Nephron (organoid): ENCODE measurements at regions not wholly inside any gene's neighbourhood (a gene's known extent, or its start where the extent isn't known, plus 50 kb on each side); places are given as distances from the start of the nearest gene placed in this dataset.

Experiments used
- H3K27ac Mint-ChIP-seq, 3 experiments: 2 replicates each; pipeline ENCODE4 v1.8.0; 2020; ENCODE audit warnings: mixed read lengths in 3 of 3, mild to moderate bottlenecking in 2 of 3, moderate library complexity in 1 of 3
- H3K27me3 Mint-ChIP-seq: 2 replicates; pipeline ENCODE4 v1.8.0; 2021; ENCODE audit warnings: low read depth, mild to moderate bottlenecking, moderate library complexity, mixed read lengths
- H3K36me3 Mint-ChIP-seq: 2 replicates; pipeline ENCODE4 v1.8.0; 2020; ENCODE audit warnings: low read depth, mixed read lengths
- H3K4me1 Mint-ChIP-seq: 2 replicates; pipeline ENCODE4 v1.8.0; 2020; ENCODE audit warnings: mixed read lengths
- H3K4me3 Mint-ChIP-seq, 3 experiments: 2 replicates each; pipeline ENCODE4 v1.8.0; 2020; ENCODE audit warnings: mild to moderate bottlenecking in 3 of 3, mixed read lengths in 3 of 3, moderate library complexity in 2 of 3
- H3K9me3 Mint-ChIP-seq: 2 replicates; pipeline ENCODE4 v1.8.0; 2020; ENCODE audit warnings: mixed read lengths
- CTCF ChIP-seq, 3 experiments: fragments of 200-600 bp; sonication (generic); IDR thresholded peaks; one replicate each; pipeline ENCODE4 v1.5.0; 2021; ENCODE audit warnings: antibody characterized with exemption in 3 of 3; ENCODE audit not compliant: unreplicated experiment in 3 of 3

- no peaks in the 10 kb centered on the region for H3K36me3 Mint-ChIP-seq
- no peak for TF ChIP-seq CTCF (IDR thresholded peaks at IDR 0.05; ENCODE audit: unreplicated experiment in 3 of 3)
- H3K27me3 Mint-ChIP-seq = no peaks in the 10 kb centered on the region
- H3K27ac Mint-ChIP-seq = no peak overlapping the region
- no peaks in the 10 kb centered on the region for H3K9me3 Mint-ChIP-seq
- no peaks in the 10 kb centered on the region for H3K4me1 Mint-ChIP-seq
- no peak overlapping the region for H3K4me3 Mint-ChIP-seq
Measured at GRCh38 chr3:39748763-39749162, 60.6 kb upstream of the MYRIP start.

- Mint-ChIP-seq H3K4me1 (no peaks in the 10 kb centered on the region), H3K9me3 (no peaks in the 10 kb centered on the region), H3K27me3 (no peaks in the 10 kb centered on the region), H3K4me3 (no peak overlapping the region), H3K27ac (no peak overlapping the region), H3K36me3 (no peaks in the 10 kb centered on the region)
- no peak for TF ChIP-seq CTCF (IDR thresholded peaks at IDR 0.05; ENCODE audit: unreplicated experiment in 3 of 3)
Measured at GRCh38 chr3:39750712-39751111, 58.7 kb upstream of the MYRIP start.

- Mint-ChIP-seq H3K27ac (no peak overlapping the region), H3K36me3 (no peaks in the 10 kb centered on the region), H3K27me3 (no peaks in the 10 kb centered on the region), H3K4me3 (no peak overlapping the region), H3K4me1 (no peaks in the 10 kb centered on the region), H3K9me3 (no peaks in the 10 kb centered on the region)
- no peak for TF ChIP-seq CTCF (IDR thresholded peaks at IDR 0.05; ENCODE audit: unreplicated experiment in 3 of 3)
Measured at GRCh38 chr3:39751286-39751685, 58.1 kb upstream of the MYRIP start.

DNA sequence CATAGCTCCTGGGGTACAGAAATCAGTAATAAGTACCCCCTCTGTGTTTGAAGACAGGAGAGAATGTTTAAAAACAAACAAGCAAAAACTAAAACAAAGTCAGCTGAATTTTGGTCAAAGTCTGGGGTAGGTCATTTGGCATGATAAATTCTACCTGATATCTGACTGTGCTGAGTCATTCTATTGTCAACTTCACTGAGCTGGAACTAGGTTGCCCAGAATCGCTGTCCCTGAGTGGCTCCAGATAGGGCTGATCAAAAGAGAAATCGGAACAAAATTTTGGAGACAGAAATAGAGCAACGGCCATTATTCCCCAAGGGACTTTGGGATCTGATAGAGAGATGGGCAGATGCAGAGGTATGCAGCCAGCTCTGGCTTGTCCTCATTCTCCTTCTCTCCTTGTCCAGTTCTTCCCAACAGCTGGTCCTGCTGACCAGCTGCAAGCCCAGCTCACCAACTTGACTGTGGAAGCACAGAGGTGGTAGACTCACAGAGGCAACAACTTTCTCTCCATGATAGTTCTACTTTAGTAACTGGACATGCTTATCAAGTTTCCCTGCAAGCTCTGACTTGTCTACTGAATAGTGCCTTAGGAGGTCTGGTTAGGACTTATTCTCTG lies 57.3 kb upstream of the MYRIP start:
- H3K9me3 Mint-ChIP-seq = no peaks in the 10 kb centered on the region
- no peak overlapping the region for H3K27ac Mint-ChIP-seq
- no peaks in the 10 kb centered on the region for H3K36me3 Mint-ChIP-seq
- H3K4me1 Mint-ChIP-seq = no peaks in the 10 kb centered on the region
- H3K27me3 Mint-ChIP-seq = no peaks in the 10 kb centered on the region
- no peak for TF ChIP-seq CTCF (IDR thresholded peaks at IDR 0.05; ENCODE audit: unreplicated experiment in 3 of 3)
- H3K4me3 Mint-ChIP-seq = no peak overlapping the region

GRCh38 chr3:39752751-39753150 lies 56.7 kb upstream of the MYRIP start:
- no peaks in the 10 kb centered on the region for H3K4me1 Mint-ChIP-seq
- no peaks in the 10 kb centered on the region for H3K27me3 Mint-ChIP-seq
- H3K9me3 Mint-ChIP-seq = no peaks in the 10 kb centered on the region
- no peak overlapping the region for H3K4me3 Mint-ChIP-seq
- H3K27ac Mint-ChIP-seq = no peak overlapping the region
- no peaks in the 10 kb centered on the region for H3K36me3 Mint-ChIP-seq
- no peak for TF ChIP-seq CTCF (IDR thresholded peaks at IDR 0.05; ENCODE audit: unreplicated experiment in 3 of 3)

- Mint-ChIP-seq H3K27me3 (no peaks in the 10 kb centered on the region), H3K4me1 (no peaks in the 10 kb centered on the region), H3K4me3 (no peak overlapping the region), H3K36me3 (no peaks in the 10 kb centered on the region), H3K27ac (no peak overlapping the region), H3K9me3 (no peaks in the 10 kb centered on the region)
- no peak for TF ChIP-seq CTCF (IDR thresholded peaks at IDR 0.05; ENCODE audit: unreplicated experiment in 3 of 3)
Measured at GRCh38 chr3:39753391-39753790, 56.0 kb upstream of the MYRIP start.
